Esophagus squamous epithelium (tissue), 4 donors: ENCODE measurements at regions not wholly inside any gene's neighbourhood (a gene's known extent, or its start where the extent isn't known, plus 50 kb on each side); places are given as distances from the start of the nearest gene placed in this dataset.

Experiments
- CTCF ChIP-seq, 6 experiments: fragments of 450-650 bp in 4 of 6; fragments of 200-600 bp in 2 of 6; sonication (generic) in 2 of 6; IDR thresholded peaks; one replicate each; pipeline ENCODE4 v1.5.1; 2016 to 2019; ENCODE audit warnings: antibody characterized with exemption in 6 of 6, mild to moderate bottlenecking in 4 of 6, moderate library complexity in 4 of 6
- POLR2A ChIP-seq, 4 donors: fragments of 450-650 bp; IDR thresholded peaks; one replicate each; pipeline ENCODE4 v1.6.1; 2017; ENCODE audit warnings: antibody characterized with exemption in 4 of 4, mild to moderate bottlenecking in 4 of 4, moderate library complexity in 3 of 4

- TF ChIP-seq CTCF (IDR thresholded peaks at IDR 0.05) (no peak), POLR2A (IDR thresholded peaks at IDR 0.05) (no peak)
These were observed 87.3 kb upstream of the PRR23E start for GRCh38 chr3:127105587-127105986.
